ENCODE measurements at regions not wholly inside any gene's neighbourhood (a gene's known extent, or its start where the extent isn't known, plus 50 kb on each side); places are given as distances from the start of the nearest gene placed in this dataset.

DNA sequence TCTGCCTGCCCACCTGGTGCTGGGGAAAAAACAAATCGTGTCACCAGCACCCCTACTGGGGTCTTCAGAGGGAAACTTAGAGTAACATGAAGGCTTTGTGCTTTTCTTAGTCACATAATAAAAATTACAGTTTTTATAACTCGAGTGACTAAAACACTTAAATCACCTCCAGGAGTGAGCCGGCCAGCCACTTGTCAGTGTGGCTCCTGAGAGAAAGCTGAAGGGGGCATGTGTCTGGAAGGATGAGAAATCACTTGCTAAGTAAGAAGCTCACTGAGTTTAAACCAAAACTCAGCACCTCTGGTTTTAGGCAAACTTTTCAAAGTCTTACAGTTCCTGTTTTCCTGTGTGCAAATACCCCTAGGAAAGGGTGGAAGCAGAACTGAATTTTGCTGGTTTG is 372.2 kb downstream of the CDH26 start:
- dilution Hi-C loops (cut with HindIII; ENCODE audit: low sequenced_read_pairs, unreplicated experiment) = no loop called here
- H3K27ac ChIP-seq (ENCODE audit: insufficient read depth, low read length) = no peak overlapping the region
- no peaks in the 10 kb centered on the region for H4K20me1 ChIP-seq (ENCODE audit: insufficient read depth, low read length)
- no peak overlapping the region for H3K18ac ChIP-seq (ENCODE audit: low read depth, low read length)
- no peak overlapping the region for H3K56ac ChIP-seq (ENCODE audit: extremely low read depth, insufficient read depth, low read length)
- DNase-seq (no peak), ATAC-seq (ENCODE audit: low read depth) (no peak)
- ChIA-PET CTCF (no interaction called here), POLR2A (ENCODE audit: unreplicated experiment) (no interaction called here)
- H2BK120ac ChIP-seq (ENCODE audit: low read depth, low read length) = no peak overlapping the region
- peaks cover 6% of the 10 kb centered on the region for H3K9me3 ChIP-seq (ENCODE audit: control insufficient read depth, insufficient read depth, low read length)
- H2BK5ac ChIP-seq (ENCODE audit: low read depth, low read length, poor library complexity, severe bottlenecking) = no peak overlapping the region
- no peak overlapping the region for H3K14ac ChIP-seq (replicated peaks; ENCODE audit: low read depth, low read length)
- no peak overlapping the region for H4K8ac ChIP-seq (ENCODE audit: low read depth in 2 of 2, low read length in 2 of 2)
- H3K4me3 ChIP-seq (ENCODE audit: insufficient read depth, low read depth, low read length) = no peak overlapping the region
- no peak overlapping the region for H2BK20ac ChIP-seq (ENCODE audit: low read depth, low read length)
- WGBS, 2 experiments (ENCODE audit: extremely low coverage in 2 of 2, insufficient read length in 1 of 2) = no CpG with 5 or more reads among the region's 3 CpGs
- H3K27me3 ChIP-seq (ENCODE audit: control insufficient read depth, insufficient read depth, low read length) = no peaks in the 10 kb centered on the region
- H2AK9ac ChIP-seq (replicated peaks; ENCODE audit: low read depth, low read length, poor library complexity) = no peak overlapping the region
- no peak overlapping the region for H4K91ac ChIP-seq (ENCODE audit: insufficient read depth, low read depth, low read length)
- H2BK15ac ChIP-seq (ENCODE audit: low read depth, low read length) = no peak overlapping the region
- in situ Hi-C loops (cut with MboI; ENCODE audit: low sequenced_read_pairs) = no loop called here
- no peak overlapping the region for H3K9ac ChIP-seq (ENCODE audit: low read depth, low read length)
- no peak overlapping the region for H4K5ac ChIP-seq (ENCODE audit: low read depth, low read length)
- intact Hi-C loops (cut with micrococcal nuclease) = no loop called here
- H3K79me1 ChIP-seq (ENCODE audit: low read depth in 1 of 2, low read length in 2 of 2) = no peaks in the 10 kb centered on the region
- no peaks in the 10 kb centered on the region for H3K4me1 ChIP-seq (ENCODE audit: control insufficient read depth, insufficient read depth, low read length)
- H3K9me1 ChIP-seq (ENCODE audit: insufficient read depth, low read length) = no peaks in the 10 kb centered on the region
- no peak for TF ChIP-seq RFX5 (IDR thresholded peaks at IDR 0.05; ENCODE audit: low read depth, low read length)
- TF ChIP-seq NFE2L2 (IDR thresholded peaks at IDR 0.05; ENCODE audit: low read depth, low read length) = no peak
- TF ChIP-seq MAZ (IDR thresholded peaks at IDR 0.05; ENCODE audit: borderline replicate concordance, low read depth, low read length) = no peak
- TF ChIP-seq POLR2A (IDR thresholded peaks at IDR 0.05; ENCODE audit: low read depth, low read length) = no peak
- no peak for TF ChIP-seq MXI1 (IDR thresholded peaks at IDR 0.05; ENCODE audit: borderline replicate concordance, low read depth, low read length)
- TF ChIP-seq, protein P1, sequence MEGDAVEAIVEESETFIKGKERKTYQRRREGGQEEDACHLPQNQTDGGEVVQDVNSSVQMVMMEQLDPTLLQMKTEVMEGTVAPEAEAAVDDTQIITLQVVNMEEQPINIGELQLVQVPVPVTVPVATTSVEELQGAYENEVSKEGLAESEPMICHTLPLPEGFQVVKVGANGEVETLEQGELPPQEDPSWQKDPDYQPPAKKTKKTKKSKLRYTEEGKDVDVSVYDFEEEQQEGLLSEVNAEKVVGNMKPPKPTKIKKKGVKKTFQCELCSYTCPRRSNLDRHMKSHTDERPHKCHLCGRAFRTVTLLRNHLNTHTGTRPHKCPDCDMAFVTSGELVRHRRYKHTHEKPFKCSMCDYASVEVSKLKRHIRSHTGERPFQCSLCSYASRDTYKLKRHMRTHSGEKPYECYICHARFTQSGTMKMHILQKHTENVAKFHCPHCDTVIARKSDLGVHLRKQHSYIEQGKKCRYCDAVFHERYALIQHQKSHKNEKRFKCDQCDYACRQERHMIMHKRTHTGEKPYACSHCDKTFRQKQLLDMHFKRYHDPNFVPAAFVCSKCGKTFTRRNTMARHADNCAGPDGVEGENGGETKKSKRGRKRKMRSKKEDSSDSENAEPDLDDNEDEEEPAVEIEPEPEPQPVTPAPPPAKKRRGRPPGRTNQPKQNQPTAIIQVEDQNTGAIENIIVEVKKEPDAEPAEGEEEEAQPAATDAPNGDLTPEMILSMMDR (conservative IDR thresholded peaks at IDR 0.05; ENCODE audit: low read depth, low read length) = no peak
- TF ChIP-seq CHD1 (IDR thresholded peaks at IDR 0.05; ENCODE audit: low read depth, low read length) = no peak
- no peak for TF ChIP-seq CEBPB (IDR thresholded peaks at IDR 0.05; ENCODE audit: low read depth, low read length)
- no peak for TF ChIP-seq RCOR1 (IDR thresholded peaks at IDR 0.05; ENCODE audit: insufficient replicate concordance, low read length)
- TF ChIP-seq BHLHE40 (IDR thresholded peaks at IDR 0.05; ENCODE audit: low read depth, low read length) = no peak
- TF ChIP-seq MAFK (IDR thresholded peaks at IDR 0.05; ENCODE audit: low read depth, low read length) = no peak
- TF ChIP-seq SMC3 (IDR thresholded peaks at IDR 0.05; ENCODE audit: low read depth, low read length) = no peak
- TF ChIP-seq, protein P2, sequence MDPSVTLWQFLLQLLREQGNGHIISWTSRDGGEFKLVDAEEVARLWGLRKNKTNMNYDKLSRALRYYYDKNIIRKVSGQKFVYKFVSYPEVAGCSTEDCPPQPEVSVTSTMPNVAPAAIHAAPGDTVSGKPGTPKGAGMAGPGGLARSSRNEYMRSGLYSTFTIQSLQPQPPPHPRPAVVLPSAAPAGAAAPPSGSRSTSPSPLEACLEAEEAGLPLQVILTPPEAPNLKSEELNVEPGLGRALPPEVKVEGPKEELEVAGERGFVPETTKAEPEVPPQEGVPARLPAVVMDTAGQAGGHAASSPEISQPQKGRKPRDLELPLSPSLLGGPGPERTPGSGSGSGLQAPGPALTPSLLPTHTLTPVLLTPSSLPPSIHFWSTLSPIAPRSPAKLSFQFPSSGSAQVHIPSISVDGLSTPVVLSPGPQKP (IDR thresholded peaks at IDR 0.05; ENCODE audit: borderline replicate concordance, low read depth, low read length) = no peak
- TF ChIP-seq RAD21 (IDR thresholded peaks at IDR 0.05; ENCODE audit: low read length) = no peak
- TF ChIP-seq, protein P3, sequence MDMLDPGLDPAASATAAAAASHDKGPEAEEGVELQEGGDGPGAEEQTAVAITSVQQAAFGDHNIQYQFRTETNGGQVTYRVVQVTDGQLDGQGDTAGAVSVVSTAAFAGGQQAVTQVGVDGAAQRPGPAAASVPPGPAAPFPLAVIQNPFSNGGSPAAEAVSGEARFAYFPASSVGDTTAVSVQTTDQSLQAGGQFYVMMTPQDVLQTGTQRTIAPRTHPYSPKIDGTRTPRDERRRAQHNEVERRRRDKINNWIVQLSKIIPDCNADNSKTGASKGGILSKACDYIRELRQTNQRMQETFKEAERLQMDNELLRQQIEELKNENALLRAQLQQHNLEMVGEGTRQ (IDR thresholded peaks at IDR 0.05; ENCODE audit: low read depth, low read length) = no peak
- TF ChIP-seq FOS (IDR thresholded peaks at IDR 0.05; ENCODE audit: low read depth, low read length) = no peak
- H3K4ac ChIP-seq (ENCODE audit: low read depth, low read length) = no peak overlapping the region
- no peak overlapping the region for H2AK5ac ChIP-seq (ENCODE audit: low read depth, low read length)
- BruUV-seq (replicated peaks) = no TSS peak
- no peak overlapping the region for H2AFZ ChIP-seq (replicated peaks; ENCODE audit: low read length, poor library complexity)
- H3K36me3 ChIP-seq (ENCODE audit: control insufficient read depth, insufficient read depth, low read length) = no peaks in the 10 kb centered on the region
- no peak overlapping the region for H3K23ac ChIP-seq (ENCODE audit: low read depth, low read length)
- H3K4me2 ChIP-seq (ENCODE audit: low read depth, low read length) = no peak overlapping the region
